Suppressor macrophage (primary cell): ENCODE measurements at regions not wholly inside any gene's neighbourhood (a gene's known extent, or its start where the extent isn't known, plus 50 kb on each side); places are given as distances from the start of the nearest gene placed in this dataset.
"Not testable (repeated sequence)": the region's sequence is repeated elsewhere in the genome, so short reads cannot be mapped to it uniquely, and the experiment has no call there.

Source experiments
- DNase-seq, 4 experiments: peaks; one replicate each; pipeline ENCODE4 v3.0.0-alpha.2; 2020 to 2022

DNA sequence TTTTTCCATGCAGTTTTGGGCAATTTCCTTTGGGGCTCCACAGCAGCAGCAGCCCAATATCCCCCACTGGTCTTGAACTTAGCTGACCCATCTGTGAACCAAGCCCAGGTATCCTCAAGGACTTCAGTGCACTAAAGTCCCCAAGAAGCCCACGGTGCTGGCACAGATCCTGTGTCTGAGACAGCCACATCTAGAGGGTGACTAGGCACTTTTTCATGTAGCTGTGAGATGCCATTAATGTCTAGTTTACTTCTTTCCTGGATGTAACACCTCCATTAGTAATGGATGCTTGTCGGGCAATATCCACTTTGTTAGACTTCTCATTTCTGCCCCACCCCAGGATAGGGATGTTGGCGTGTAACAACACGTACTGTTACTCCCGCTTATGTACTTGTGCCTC lies 117.9 kb downstream of the GPCPD1 start:
- no peak for DNase-seq

GRCh38 chr20:5491455-5491854 lies 119.4 kb downstream of the GPCPD1 start:
- no peak for DNase-seq

DNA sequence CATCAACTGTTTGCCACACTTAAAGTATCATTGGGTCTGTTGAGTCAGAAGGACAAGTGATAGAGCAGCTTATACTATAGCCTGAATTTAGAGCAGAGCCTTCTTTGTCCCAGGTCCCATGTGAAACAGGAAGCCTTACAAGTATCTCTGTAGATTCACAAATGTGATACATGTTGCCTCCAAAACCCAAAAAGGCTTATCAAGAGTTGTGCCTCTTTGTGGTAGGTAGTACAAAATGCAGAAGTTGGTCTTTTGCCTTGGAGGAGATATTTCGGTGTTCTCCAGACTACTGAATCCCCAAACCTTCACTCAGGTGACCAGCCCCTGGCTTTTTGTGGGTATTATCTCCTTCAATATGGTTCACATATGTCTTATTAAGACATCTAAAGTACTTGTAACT lies 121.2 kb downstream of the GPCPD1 start:
- DNase-seq: no peak

GRCh38 chr20:5488823-5489222 lies 122.0 kb downstream of the GPCPD1 start:
- no peak for DNase-seq

DNA sequence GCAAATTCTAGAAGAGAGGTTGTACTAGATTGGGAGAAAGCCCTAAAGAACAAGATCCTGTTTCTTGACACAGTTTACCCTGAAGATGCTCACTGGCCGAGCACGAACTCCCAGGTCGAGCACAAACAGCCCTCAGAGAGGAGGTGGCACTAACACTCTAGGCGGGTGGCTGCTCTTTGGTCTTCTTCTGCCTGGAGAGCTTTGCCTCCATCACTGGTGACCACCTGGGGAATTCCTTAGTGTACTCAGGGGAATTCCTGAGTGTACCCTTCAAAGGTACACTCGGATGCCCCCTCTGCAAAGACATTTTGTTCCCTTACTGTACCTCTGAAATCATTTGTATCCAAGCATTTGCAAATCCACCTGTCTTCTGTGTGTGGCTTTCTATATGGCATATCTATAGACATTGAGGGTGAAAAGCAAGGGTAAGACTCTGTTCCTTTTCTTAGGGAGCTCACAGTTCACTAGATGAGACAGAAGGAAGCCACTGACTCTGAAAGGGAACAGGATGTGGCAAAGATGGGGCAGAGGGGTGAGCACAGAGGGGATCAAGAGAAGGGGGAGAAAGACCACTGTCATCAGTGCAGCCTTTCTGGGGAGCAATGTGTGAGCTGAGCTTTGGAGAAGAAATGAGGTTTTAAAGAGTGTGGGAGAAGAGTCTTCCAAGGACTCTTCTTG lies 124.3 kb downstream of the GPCPD1 start:
- DNase-seq: no peak

GRCh38 chr20:5484926-5485325 lies 125.9 kb downstream of the GPCPD1 start:
- DNase-seq: no peak

GRCh38 chr20:5484346-5484745 lies 126.5 kb downstream of the GPCPD1 start:
- no peak for DNase-seq

DNA sequence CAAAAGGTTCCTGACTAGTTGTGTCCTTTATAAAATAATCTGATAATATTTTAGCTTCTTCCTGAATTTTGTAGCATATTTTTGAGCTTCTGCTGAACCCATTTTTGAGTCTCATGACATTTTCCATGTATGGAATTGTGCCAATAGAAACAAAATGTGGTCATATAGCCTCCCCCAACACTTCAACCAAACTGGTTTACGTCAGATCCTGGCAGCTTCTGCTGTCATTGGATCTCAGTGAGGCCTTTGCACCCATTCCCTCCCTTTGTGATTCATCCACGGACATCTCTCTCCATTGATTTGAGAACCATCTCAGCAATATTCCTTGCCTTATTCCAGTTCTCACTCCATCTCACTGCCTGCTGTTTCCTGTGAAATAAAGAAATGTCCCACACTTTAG lies 128.0 kb downstream of the GPCPD1 start:
- no peak for DNase-seq

- no peak for DNase-seq
These were observed 128.9 kb downstream of the GPCPD1 start for GRCh38 chr20:5481872-5482271.

- no peak for DNase-seq
These were observed 129.8 kb downstream of the GPCPD1 start for GRCh38 chr20:5480824-5481600.

GRCh38 chr20:5474646-5475550 lies 135.9 kb downstream of the GPCPD1 start:
- peak in 3 of 4 experiments; percentile 7 to 25 (median 10) for DNase-seq

DNA sequence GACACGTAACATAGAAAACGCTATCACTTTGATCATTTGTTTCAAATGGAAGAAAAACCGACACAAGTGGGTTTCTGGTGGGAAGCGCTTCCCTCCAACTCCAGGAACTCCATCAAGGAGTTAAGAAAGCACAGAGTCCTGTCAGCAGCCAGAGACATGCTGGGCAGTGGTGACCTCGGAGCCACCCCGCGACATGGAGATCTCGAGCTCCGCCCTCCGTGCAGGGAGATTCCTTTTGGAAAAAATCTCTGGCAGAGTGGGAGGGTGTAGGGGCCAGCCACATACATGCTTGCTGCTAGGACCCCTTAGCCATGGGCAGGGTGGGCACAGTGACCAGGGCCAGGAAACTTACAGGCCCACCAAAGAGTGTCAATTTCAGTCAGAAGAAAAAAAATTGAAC lies 138.9 kb downstream of the GPCPD1 start:
- DNase-seq: not testable (repeated sequence)

DNA sequence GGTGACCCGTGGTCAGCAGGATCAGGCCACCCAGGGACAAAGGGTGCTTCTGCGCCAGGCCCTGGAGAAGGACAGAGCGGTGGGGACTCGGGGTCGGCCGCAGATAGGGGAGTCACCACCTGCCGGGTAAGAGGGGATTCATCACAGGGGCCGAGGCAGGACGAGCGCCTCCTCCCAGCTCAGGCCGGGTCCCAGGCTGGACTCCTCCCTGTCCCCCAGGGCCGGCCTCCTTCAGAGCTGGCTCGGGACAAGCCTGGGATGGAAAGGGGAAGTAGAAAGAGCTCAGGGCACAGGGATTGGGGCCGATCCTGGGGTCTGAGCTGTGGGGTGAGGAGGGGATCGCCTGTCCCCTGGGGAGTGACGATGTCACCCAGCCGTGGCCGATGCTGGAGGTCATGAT lies 139.4 kb downstream of the GPCPD1 start:
- DNase-seq: no peak

DNA sequence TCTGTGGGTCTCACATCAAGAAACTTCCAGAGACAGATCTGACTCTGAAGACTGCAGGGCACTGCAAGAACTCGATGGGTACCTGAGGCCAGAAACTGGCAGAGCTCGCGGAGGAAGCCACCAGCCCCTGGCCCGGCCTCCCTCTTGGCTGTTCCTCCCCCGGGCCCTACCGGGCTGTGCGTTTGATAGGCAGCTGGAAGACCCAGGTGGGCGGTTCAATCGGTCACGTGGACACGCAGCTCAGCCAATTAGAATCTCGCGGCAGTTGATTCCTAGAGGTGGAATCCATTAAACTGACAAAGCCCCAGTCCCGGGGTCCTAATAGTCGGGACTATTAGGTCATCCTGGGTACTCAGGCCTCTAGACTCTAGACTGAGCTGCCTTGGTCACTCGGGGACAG lies 139.9 kb downstream of the GPCPD1 start:
- no peak for DNase-seq

GRCh38 chr20:5470458-5470857 lies 140.3 kb downstream of the GPCPD1 start:
- no peak for DNase-seq

GRCh38 chr20:5469111-5469510 lies 141.7 kb downstream of the GPCPD1 start:
- no peak for DNase-seq

GRCh38 chr20:5467086-5467485 lies 143.7 kb downstream of the GPCPD1 start:
- DNase-seq: no peak

DNA sequence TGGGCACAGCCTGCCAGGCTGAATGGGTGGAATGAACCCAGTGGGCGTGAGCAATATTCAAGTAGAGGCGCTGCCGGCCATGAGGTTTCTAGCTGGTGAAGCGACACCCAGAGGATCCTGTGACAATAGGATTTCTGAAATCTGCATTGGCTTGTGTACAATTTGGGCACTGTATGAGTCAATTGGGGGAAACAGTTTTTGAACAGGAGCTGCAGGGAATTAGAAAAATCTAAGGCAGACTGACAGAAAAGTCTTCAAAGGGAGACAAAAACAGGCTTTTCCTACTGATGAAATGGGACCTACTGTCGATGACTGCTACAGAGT lies 145.2 kb downstream of the GPCPD1 start:
- DNase-seq: no peak

- DNase-seq: no peak
These were observed 145.8 kb downstream of the GPCPD1 start for GRCh38 chr20:5464901-5465603.

- no peak for DNase-seq
These were observed 146.4 kb upstream of the PROKR2 start for GRCh38 chr20:5463007-5463686.

GRCh38 chr20:5453745-5454144 lies 137.0 kb upstream of the PROKR2 start:
- DNase-seq: not testable (repeated sequence)

DNA sequence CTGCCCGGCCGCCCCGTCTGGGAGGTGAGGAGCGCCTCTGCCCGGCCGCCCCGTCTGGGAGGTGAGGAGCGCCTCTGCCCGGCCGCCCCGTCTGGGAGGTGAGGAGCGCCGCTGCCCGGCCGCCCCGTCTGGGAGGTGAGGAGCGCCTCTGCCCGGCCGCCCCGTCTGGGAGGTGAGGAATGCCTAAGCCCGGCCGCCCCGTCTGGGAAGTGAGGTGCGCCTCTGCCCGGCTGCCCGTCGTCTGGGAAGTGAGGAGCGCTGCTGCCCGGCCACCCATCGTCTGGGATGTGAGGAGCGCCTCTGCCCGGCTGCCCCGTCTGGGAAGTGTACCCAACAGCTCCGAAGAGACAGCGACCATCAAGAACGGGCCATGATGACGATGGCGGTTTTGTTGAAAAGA lies 136.6 kb upstream of the PROKR2 start:
- DNase-seq: not testable (repeated sequence)
